Liver (tissue), 3 donors: ENCODE measurements at regions not wholly inside any gene's neighbourhood (a gene's known extent, or its start where the extent isn't known, plus 50 kb on each side); places are given as distances from the start of the nearest gene placed in this dataset.

Source experiments
- ATF3 ChIP-seq: IDR thresholded peaks from 2 replicates; pipeline ENCODE4 v1.6.1; 2016; ENCODE audit warnings: antibody characterized with exemption
- CTCF ChIP-seq: fragments of 150-350 bp; IDR thresholded peaks from 2 replicates; pipeline ENCODE4 v1.5.1; 2017; ENCODE audit warnings: improper control_type of control experiment, low read depth, low read length; ENCODE audit not compliant: missing input control
- GABPA ChIP-seq, 2 donors: IDR thresholded peaks in 1 of 2; conservative IDR thresholded peaks in 1 of 2; 2 replicates each; pipeline ENCODE4 v1.6.1; 2016; ENCODE audit warnings: antibody characterized with exemption in 2 of 2, mild to moderate bottlenecking in 1 of 2, moderate library complexity in 1 of 2
- HNF4A ChIP-seq, 2 donors: conservative IDR thresholded peaks; 2 replicates each; pipeline ENCODE4 v1.6.1; 2016; ENCODE audit warnings: antibody characterized with exemption in 2 of 2, mild to moderate bottlenecking in 2 of 2
- JUND ChIP-seq, 2 donors: IDR thresholded peaks; 2 replicates each; pipeline ENCODE4 v1.6.1; 2016; ENCODE audit warnings: antibody characterized with exemption in 2 of 2
- NR2F2 ChIP-seq: IDR thresholded peaks from 2 replicates; pipeline ENCODE4 v1.6.1; 2016; ENCODE audit warnings: antibody characterized with exemption
- RAD21 ChIP-seq, 2 donors: IDR thresholded peaks; 2 replicates each; pipeline ENCODE4 v1.6.1; 2016; ENCODE audit warnings: antibody characterized with exemption in 2 of 2, mild to moderate bottlenecking in 2 of 2
- REST ChIP-seq: IDR thresholded peaks from 2 replicates; pipeline ENCODE4 v1.6.1; 2016; ENCODE audit warnings: antibody characterized with exemption, mild to moderate bottlenecking
- SP1 ChIP-seq: IDR thresholded peaks from 2 replicates; pipeline ENCODE4 v1.6.1; 2018; ENCODE audit warnings: antibody characterized with exemption, mild to moderate bottlenecking
- TAF1 ChIP-seq: conservative IDR thresholded peaks from 2 replicates; pipeline ENCODE4 v1.6.1; 2016; ENCODE audit warnings: antibody characterized with exemption, mild to moderate bottlenecking
- YY1 ChIP-seq: IDR thresholded peaks from 2 replicates; pipeline ENCODE4 v1.6.1; 2016; ENCODE audit warnings: antibody characterized with exemption, mild to moderate bottlenecking
- donor health status: healthy.
- donor health status: healthy.

GRCh38 chr3:180417241-180417640, 184.7 kb upstream of the TTC14 start:
- TF ChIP-seq CTCF = no peak
- TF ChIP-seq ATF3 = no peak
- no peak for TF ChIP-seq NR2F2
- no peak for TF ChIP-seq GABPA (IDR thresholded peaks at IDR 0.05 in 1 of 2, conservative IDR thresholded peaks at IDR 0.05 in 1 of 2)
- TF ChIP-seq JUND (IDR thresholded peaks at IDR 0.05) = no peak
- TF ChIP-seq RAD21 (IDR thresholded peaks at IDR 0.05) = no peak
- no peak for TF ChIP-seq YY1
- TF ChIP-seq REST = no peak
- TF ChIP-seq SP1 = no peak
- TF ChIP-seq HNF4A (conservative IDR thresholded peaks at IDR 0.05) = no peak
- no peak for TF ChIP-seq TAF1
